ENCODE measurements at regions not wholly inside any gene's neighbourhood (a gene's known extent, or its start where the extent isn't known, plus 50 kb on each side); places are given as distances from the start of the nearest gene placed in this dataset.

GRCh38 chr4:165806613-165807012 is 66.4 kb upstream of the TLL1 start:
- Histone ChIP-seq H3K4me2 (ENCODE audit: low read depth, low read length) (no peak overlapping the region), H3K36me3 (replicated peaks in 1 of 2; ENCODE audit: control insufficient read depth in 1 of 2, insufficient read depth in 2 of 2, low read length in 2 of 2) (no peaks in the 10 kb centered on the region), H2AFZ (ENCODE audit: low read length) (no peak overlapping the region), H3K9me3 (ENCODE audit: low read length) (no peaks in the 10 kb centered on the region), H3K4me1 (ENCODE audit: insufficient read depth, low read length) (no peaks in the 10 kb centered on the region), H3K27me3 (ENCODE audit: control insufficient read depth in 1 of 2, insufficient read depth in 2 of 2, low read length in 2 of 2) (no peaks in the 10 kb centered on the region), H4K20me1 (ENCODE audit: insufficient read depth, low read length) (no peaks in the 10 kb centered on the region), H3K9ac (ENCODE audit: insufficient read depth, low read depth, low read length) (no peak overlapping the region), H3K27ac (ENCODE audit: extremely low read length, insufficient read depth, low read length) (no peak overlapping the region), H3K4me3 (replicated peaks in 1 of 3; ENCODE audit: insufficient read depth in 1 of 3, low read depth in 2 of 3, low read length in 3 of 3) (no peak overlapping the region), H3K79me2 (ENCODE audit: insufficient read depth, low read length) (no peaks in the 10 kb centered on the region)
- TF ChIP-seq MAFK (conservative IDR thresholded peaks at IDR 0.05 in 1 of 2, IDR thresholded peaks at IDR 0.05 in 1 of 2; ENCODE audit: low read length in 2 of 2) = peak; percentile 45 to 91
- TF ChIP-seq CEBPB (IDR thresholded peaks at IDR 0.05; ENCODE audit: borderline replicate concordance, low read depth, low read length) = no peak
- TF ChIP-seq MAFF (IDR thresholded peaks at IDR 0.05; ENCODE audit: low read depth, low read length) = peak; percentile 85
- intact Hi-C loops (cut with micrococcal nuclease; ENCODE audit: unreplicated experiment) = no loop called here
- no TSS peak for BruUV-seq (replicated peaks)
- ChIA-PET CTCF (ENCODE audit: low intra/inter-chr PET ratio, low total read pairs) (no interaction called here), POLR2A (no interaction called here)
- ATAC-seq (no peak), DNase-seq (ENCODE audit: low spot score) (no peak), FAIRE-seq (no peak)
- in situ Hi-C loops (cut with HindIII; ENCODE audit: extremely low pct_ligation_motif_present, low pct_unique_long_range_greater_than_20kb) = no loop called here

GRCh38 chr4:165810726-165811125 is 62.3 kb upstream of the TLL1 start:
- no peaks in the 10 kb centered on the region for H3K9me3 ChIP-seq (ENCODE audit: low read length)
- POLR2A ChIA-PET = no interaction called here
- WGBS (ENCODE audit: low lambda C conversion rate) = 4% methylated on average over 2 of the region's 2 CpGs
- H3K4me3 ChIP-seq (replicated peaks in 1 of 3; ENCODE audit: insufficient read depth in 1 of 3, low read depth in 2 of 3, low read length in 3 of 3) = no peak overlapping the region
- TF ChIP-seq HNRNPLL (IDR thresholded peaks at IDR 0.05; ENCODE audit: low read depth, low read length, poor library complexity, severe bottlenecking) = no peak
- TF ChIP-seq NR3C1 (CRISPR knock-in tag; IDR thresholded peaks at IDR 0.05) = no peak
- FAIRE-seq (no peak), ATAC-seq (no peak), DNase-seq (ENCODE audit: low spot score) (no peak)
- BruUV-seq (replicated peaks) = no TSS peak
- no peak overlapping the region for H3K9ac ChIP-seq (ENCODE audit: insufficient read depth, low read depth, low read length)
- H2AFZ ChIP-seq (ENCODE audit: low read length) = no peak overlapping the region
- H3K27me3 ChIP-seq (ENCODE audit: control insufficient read depth in 1 of 2, insufficient read depth in 2 of 2, low read length in 2 of 2) = no peaks in the 10 kb centered on the region
- CTCF ChIA-PET (ENCODE audit: low intra/inter-chr PET ratio, low total read pairs) = no interaction called here
- H3K79me2 ChIP-seq (ENCODE audit: insufficient read depth, low read length) = no peaks in the 10 kb centered on the region
- intact Hi-C loops (cut with micrococcal nuclease; ENCODE audit: unreplicated experiment) = no loop called here
- no peaks in the 10 kb centered on the region for H4K20me1 ChIP-seq (ENCODE audit: insufficient read depth, low read length)
- H3K36me3 ChIP-seq (replicated peaks in 1 of 2; ENCODE audit: control insufficient read depth in 1 of 2, insufficient read depth in 2 of 2, low read length in 2 of 2) = no peaks in the 10 kb centered on the region
- H3K4me1 ChIP-seq (ENCODE audit: insufficient read depth, low read length) = no peaks in the 10 kb centered on the region
- in situ Hi-C loops (cut with HindIII; ENCODE audit: extremely low pct_ligation_motif_present, low pct_unique_long_range_greater_than_20kb) = no loop called here
- no peak overlapping the region for H3K27ac ChIP-seq (ENCODE audit: extremely low read length, insufficient read depth, low read length)
- H3K4me2 ChIP-seq (ENCODE audit: low read depth, low read length) = no peak overlapping the region
